SK-N-SH treated with all-trans-retinoic acid at 6 μM for 48 hours (cell line): ENCODE measurements at regions not wholly inside any gene's neighbourhood (a gene's known extent, or its start where the extent isn't known, plus 50 kb on each side); places are given as distances from the start of the nearest gene placed in this dataset.

Experiments
- ARNTL ChIP-seq: fragments of 450-650 bp; formaldehyde crosslinking; IDR thresholded peaks from 2 replicates; pipeline ENCODE4 v1.5.0; 2020; ENCODE audit warnings: low read depth, mild to moderate bottlenecking, moderate library complexity, borderline replicate concordance
- ESRRG ChIP-seq: fragments of 250-450 bp; sonication (Bioruptor Pico); IDR thresholded peaks from 2 replicates; pipeline ENCODE4 v1.6.1; 2021; ENCODE audit warnings: mild to moderate bottlenecking
- GLIS3 ChIP-seq: fragments of 250-450 bp; sonication (Bioruptor Pico); IDR thresholded peaks from 2 replicates; pipeline ENCODE4 v1.5.0; 2020; ENCODE audit warnings: mild to moderate bottlenecking, moderate library complexity
- PATZ1 ChIP-seq: fragments of 250-450 bp; sonication (Bioruptor Pico); IDR thresholded peaks from 2 replicates; pipeline ENCODE4 v1.8.0; 2020; ENCODE audit warnings: mild to moderate bottlenecking, moderate library complexity, borderline replicate concordance
- POU6F1 ChIP-seq: fragments of 250-450 bp; sonication (Bioruptor Pico); IDR thresholded peaks from 2 replicates; pipeline ENCODE4 v1.8.0; 2021; ENCODE audit warnings: low read depth, mild to moderate bottlenecking, moderate library complexity, borderline replicate concordance
- RARB ChIP-seq: fragments of 250-450 bp; sonication (Bioruptor Pico); IDR thresholded peaks from 2 replicates; pipeline ENCODE4 v1.8.0; 2021; ENCODE audit warnings: mild to moderate bottlenecking, moderate library complexity
- TOX ChIP-seq: fragments of 250-450 bp; sonication (Bioruptor Pico); IDR thresholded peaks from 2 replicates; pipeline ENCODE4 v1.8.0; 2021; ENCODE audit warnings: mild to moderate bottlenecking, moderate library complexity, borderline replicate concordance
- ZFP3 ChIP-seq: fragments of 250-450 bp; sonication (Bioruptor Pico); IDR thresholded peaks from 2 replicates; pipeline ENCODE4 v1.5.0; 2020; ENCODE audit warnings: mild to moderate bottlenecking, moderate library complexity
- ZFP30 ChIP-seq: fragments of 450-650 bp; formaldehyde crosslinking; IDR thresholded peaks from 2 replicates; pipeline ENCODE4 v1.5.0; 2022; ENCODE audit warnings: mild to moderate bottlenecking, moderate library complexity
- ZNF565 ChIP-seq: fragments of 450-650 bp; formaldehyde crosslinking; conservative IDR thresholded peaks from 2 replicates; pipeline ENCODE4 v1.5.0; 2020; ENCODE audit warnings: low read depth, mild to moderate bottlenecking, moderate library complexity
- ZNF8 ChIP-seq: fragments of 450-650 bp; formaldehyde crosslinking; IDR thresholded peaks from 2 replicates; pipeline ENCODE4 v1.5.0; 2020; ENCODE audit warnings: mild to moderate bottlenecking, moderate library complexity
- TF ChIP-seq, protein P1 (sequence below): fragments of 250-450 bp; sonication (Bioruptor Pico); IDR thresholded peaks from 2 replicates; pipeline ENCODE4 v1.5.1; 2021; ENCODE audit warnings: mild to moderate bottlenecking, moderate library complexity
- TF ChIP-seq, protein P2 (sequence below): fragments of 250-450 bp; sonication (Bioruptor Pico); IDR thresholded peaks from 2 replicates; pipeline ENCODE4 v1.5.0; 2020; ENCODE audit warnings: mild to moderate bottlenecking, moderate library complexity

- TF ChIP-seq ZNF8 (CRISPR knock-in tag) (no peak), RARB (CRISPR knock-in tag) (no peak), ESRRG (CRISPR knock-in tag) (no peak), ARNTL (CRISPR knock-in tag) (no peak), ZFP3 (CRISPR knock-in tag) (no peak), GLIS3 (CRISPR knock-in tag) (no peak), ZFP30 (CRISPR knock-in tag) (no peak), PATZ1 (no peak), TOX (CRISPR knock-in tag) (no peak), ZNF565 (no peak), POU6F1 (CRISPR knock-in tag) (no peak)
- TF ChIP-seq, protein P1, sequence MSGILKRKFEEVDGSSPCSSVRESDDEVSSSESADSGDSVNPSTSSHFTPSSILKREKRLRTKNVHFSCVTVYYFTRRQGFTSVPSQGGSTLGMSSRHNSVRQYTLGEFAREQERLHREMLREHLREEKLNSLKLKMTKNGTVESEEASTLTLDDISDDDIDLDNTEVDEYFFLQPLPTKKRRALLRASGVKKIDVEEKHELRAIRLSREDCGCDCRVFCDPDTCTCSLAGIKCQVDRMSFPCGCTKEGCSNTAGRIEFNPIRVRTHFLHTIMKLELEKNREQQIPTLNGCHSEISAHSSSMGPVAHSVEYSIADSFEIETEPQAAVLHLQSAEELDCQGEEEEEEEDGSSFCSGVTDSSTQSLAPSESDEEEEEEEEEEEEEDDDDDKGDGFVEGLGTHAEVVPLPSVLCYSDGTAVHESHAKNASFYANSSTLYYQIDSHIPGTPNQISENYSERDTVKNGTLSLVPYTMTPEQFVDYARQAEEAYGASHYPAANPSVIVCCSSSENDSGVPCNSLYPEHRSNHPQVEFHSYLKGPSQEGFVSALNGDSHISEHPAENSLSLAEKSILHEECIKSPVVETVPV (CRISPR knock-in tag), result no peak
- TF ChIP-seq, protein P2, sequence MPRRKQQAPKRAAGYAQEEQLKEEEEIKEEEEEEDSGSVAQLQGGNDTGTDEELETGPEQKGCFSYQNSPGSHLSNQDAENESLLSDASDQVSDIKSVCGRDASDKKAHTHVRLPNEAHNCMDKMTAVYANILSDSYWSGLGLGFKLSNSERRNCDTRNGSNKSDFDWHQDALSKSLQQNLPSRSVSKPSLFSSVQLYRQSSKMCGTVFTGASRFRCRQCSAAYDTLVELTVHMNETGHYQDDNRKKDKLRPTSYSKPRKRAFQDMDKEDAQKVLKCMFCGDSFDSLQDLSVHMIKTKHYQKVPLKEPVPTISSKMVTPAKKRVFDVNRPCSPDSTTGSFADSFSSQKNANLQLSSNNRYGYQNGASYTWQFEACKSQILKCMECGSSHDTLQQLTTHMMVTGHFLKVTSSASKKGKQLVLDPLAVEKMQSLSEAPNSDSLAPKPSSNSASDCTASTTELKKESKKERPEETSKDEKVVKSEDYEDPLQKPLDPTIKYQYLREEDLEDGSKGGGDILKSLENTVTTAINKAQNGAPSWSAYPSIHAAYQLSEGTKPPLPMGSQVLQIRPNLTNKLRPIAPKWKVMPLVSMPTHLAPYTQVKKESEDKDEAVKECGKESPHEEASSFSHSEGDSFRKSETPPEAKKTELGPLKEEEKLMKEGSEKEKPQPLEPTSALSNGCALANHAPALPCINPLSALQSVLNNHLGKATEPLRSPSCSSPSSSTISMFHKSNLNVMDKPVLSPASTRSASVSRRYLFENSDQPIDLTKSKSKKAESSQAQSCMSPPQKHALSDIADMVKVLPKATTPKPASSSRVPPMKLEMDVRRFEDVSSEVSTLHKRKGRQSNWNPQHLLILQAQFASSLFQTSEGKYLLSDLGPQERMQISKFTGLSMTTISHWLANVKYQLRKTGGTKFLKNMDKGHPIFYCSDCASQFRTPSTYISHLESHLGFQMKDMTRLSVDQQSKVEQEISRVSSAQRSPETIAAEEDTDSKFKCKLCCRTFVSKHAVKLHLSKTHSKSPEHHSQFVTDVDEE (CRISPR knock-in tag), result no peak
These were observed 468.0 kb upstream of the PKDCC start for GRCh38 chr2:41579806-41580205.
